ENCODE measurements at regions not wholly inside any gene's neighbourhood (a gene's known extent, or its start where the extent isn't known, plus 50 kb on each side); places are given as distances from the start of the nearest gene placed in this dataset.

DNA sequence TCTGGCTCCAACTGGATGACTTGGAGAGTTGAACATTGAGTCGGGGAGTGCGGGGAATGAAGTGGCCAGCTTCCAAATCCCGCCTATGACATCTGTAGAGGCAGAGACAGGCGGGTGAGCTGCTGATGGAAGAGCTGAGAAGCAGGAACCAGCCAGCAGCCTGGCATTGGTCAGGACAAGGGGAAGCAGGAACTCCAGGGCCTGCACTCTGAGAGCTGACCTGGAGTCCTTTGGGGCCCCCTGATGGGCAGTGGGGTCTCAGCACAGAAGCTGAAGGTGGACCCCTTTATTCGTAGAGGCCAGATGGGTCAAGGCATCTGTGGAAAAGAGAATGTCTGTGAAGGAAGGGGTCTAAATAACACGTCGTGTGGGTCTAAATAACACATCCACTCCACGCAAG is 57.0 kb downstream of the SEC61G start:
- DNase-seq (ENCODE audit: low spot score) = no peak

- DNase-seq (ENCODE audit: low spot score) = no peak
Measured at GRCh38 chr7:54699715-54700114, 59.3 kb downstream of the SEC61G start.

- no peak for DNase-seq (ENCODE audit: low spot score)
Measured at GRCh38 chr7:54697659-54698186, 61.3 kb downstream of the SEC61G start.

- DNase-seq (ENCODE audit: low spot score) = no peak
Measured at GRCh38 chr7:54690892-54691291, 68.1 kb downstream of the SEC61G start.

DNA sequence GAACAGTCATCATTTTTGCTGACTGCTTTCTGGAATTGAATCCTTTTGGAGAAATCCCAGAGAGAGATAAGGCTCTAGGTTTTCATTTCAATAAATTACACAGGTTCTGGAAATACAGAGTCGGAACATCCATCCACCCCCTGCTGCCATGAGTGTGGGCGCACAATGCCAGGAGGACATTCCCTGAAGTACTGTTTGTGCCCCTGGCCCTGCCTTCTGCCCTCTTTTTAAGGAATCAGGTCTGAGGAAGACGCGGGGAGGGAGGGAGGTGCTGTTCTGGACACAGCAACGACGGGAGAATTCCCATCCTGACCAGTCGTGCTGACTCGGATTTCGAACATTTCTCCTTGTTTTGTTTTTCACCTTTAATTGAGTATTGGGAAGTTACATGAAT is 69.0 kb downstream of the SEC61G start:
- DNase-seq (ENCODE audit: low spot score) = no peak

DNA sequence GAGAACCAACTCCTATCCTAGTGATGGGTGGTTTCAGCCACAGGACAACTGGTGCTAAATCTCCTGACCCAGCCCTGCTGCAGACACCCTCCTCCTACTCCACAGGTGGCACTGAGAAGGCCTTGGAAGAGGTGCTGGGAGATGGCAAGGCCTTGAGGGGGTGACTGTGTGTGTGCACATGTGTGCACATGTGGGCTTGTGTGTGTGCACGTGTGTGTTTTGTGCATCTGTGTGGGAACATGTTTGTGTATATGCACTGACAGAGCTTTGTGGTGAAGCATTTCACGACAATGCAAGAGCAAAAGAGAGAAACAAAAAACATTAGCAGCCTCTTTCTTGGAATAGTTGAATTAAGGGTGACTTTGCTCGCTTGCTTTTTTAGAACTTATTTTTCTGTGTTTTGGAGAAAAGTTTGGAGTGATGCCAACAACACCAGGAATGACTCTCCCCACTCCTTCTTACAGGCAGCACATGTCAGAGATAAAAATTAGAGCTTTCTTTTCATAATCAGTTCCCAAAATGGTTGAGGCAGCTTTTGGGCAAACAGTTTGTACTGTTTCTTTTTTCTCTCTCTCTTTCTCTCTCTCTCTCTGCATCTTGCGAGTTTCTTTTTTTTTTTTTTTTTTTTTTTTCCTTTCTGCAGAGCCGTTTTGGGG is 69.5 kb downstream of the SEC61G start:
- no peak for DNase-seq (ENCODE audit: low spot score)

- DNase-seq (ENCODE audit: low spot score) = no peak
Measured at GRCh38 chr7:54687462-54688212, 71.4 kb downstream of the SEC61G start.

GRCh38 chr7:54680377-54681005 is 78.5 kb downstream of the SEC61G start:
- no peak for DNase-seq (ENCODE audit: low spot score)

- DNase-seq (ENCODE audit: low spot score) = no peak
Measured at GRCh38 chr7:54679490-54679817, 79.6 kb downstream of the SEC61G start.

DNA sequence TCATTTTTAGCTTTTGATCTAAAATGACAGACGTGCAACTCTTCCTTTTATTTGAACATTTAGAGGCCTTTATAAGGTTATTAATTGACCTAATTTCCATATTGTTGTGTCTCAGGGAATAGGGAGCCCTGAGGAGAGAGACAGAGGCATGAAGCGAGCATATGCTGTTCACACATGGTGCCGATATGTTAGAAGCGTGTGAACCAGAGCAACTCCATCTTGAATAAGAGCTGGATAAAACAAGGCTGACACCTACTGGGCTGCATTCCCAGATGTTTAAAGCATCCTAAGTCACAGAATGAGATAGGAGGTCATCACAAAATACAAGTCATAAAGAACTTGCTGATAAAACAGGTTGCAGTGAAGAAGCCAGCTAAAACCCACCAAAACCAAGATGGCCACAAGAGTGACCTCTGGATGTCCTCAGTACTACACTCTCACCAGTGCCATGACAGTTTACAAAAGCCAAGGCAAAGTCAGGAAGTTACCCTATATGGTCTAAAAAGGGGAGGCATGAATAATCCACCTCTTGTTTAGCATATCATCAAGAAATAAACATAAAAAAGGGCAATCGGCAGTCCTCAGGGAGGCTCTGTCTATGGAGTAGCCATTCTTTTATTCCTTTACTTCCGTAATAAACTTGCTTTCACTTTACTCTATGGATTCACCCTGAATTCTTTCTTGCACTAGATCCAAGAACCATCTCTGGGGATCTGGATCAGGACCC is 80.1 kb downstream of the SEC61G start:
- no peak for DNase-seq (ENCODE audit: low spot score)

- no peak for DNase-seq (ENCODE audit: low spot score)
Measured at GRCh38 chr7:54674891-54675290, 84.1 kb downstream of the SEC61G start.

GRCh38 chr7:54672519-54672918 is 86.5 kb downstream of the SEC61G start:
- no peak for DNase-seq (ENCODE audit: low spot score)

GRCh38 chr7:54664235-54665228 is 94.5 kb downstream of the SEC61G start:
- peak; percentile 39 for DNase-seq (ENCODE audit: low spot score)

DNA sequence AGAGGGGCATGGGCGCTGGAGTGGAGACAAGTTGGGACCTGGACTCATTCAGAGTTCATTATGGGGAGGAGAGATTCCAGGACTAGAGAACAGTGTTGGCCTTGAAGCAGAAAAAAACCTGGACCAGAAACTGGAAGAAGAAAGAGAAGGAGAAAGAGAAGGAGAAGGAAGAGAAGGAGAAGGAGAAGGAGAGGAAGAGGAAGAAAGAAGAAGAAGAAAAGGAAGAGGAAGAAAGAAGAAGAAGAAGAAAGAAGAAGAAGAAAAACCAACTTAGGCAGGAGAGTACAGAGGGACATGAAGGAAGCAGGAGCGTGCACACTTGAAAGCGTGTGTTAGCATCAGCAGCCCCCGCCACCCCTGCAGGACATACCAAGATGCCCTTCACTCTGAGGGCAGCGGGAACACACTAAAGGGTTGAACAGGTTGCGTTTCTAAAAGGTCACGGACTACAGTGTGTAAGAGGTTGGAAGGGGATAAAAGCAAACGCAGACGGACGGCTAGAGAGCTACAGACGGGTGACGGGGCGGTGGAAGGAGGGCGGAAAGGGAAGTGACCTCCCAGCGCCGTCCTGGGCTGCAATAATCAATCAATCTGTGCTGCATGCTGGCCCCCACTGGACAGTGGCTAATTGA is 95.3 kb downstream of the SEC61G start:
- DNase-seq (ENCODE audit: low spot score) = no peak

- DNase-seq (ENCODE audit: low spot score) = no peak
Measured at GRCh38 chr7:54663186-54663585, 95.8 kb downstream of the SEC61G start.

DNA sequence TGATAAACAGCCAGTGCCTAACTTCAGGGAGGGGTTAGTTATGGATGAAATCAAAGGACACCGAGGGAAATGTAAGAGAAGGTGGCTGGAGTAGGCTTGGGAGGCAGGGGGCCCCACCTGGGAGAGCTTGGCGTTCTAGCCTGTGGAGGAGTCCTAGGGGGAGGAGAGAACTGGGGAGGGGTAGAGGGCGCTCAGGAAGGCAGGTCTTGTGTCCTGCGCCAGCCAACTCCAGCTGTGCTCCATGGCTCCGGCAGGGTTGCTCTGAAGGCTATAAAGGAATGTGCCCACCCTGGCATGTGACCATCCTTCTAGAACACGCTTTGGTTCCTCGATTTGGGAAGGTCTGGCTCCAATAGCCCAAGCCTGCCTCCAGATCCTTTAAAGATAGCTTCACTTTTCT is 96.3 kb downstream of the SEC61G start:
- DNase-seq (ENCODE audit: low spot score) = no peak

DNA sequence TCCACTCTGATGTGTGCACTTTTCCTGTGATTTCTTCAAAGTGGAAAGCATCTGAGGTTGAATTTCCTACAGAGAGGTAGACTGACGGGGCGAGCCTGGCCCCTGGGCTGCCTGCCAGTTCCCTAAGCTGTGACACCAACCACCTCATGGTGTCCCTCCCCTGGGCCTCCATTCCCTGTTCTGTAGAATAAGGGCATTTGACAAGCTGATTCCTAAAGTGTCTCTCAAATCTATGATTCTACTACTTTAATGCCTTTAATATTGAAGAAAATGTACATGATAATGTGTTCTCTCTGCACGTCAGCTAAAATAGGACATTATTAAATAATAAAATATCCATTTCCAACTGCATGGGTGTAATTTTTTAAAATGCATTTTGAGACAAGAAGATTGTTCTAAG is 105.1 kb downstream of the SEC61G start:
- no peak for DNase-seq (ENCODE audit: low spot score)

GRCh38 chr7:54643064-54643463 is 100.9 kb downstream of the VSTM2A start:
- DNase-seq (ENCODE audit: low spot score) = no peak

- DNase-seq (ENCODE audit: low spot score) = no peak
Measured at GRCh38 chr7:54637712-54638396, 95.7 kb downstream of the VSTM2A start.

- DNase-seq (ENCODE audit: low spot score) = no peak
Measured at GRCh38 chr7:54632696-54633095, 90.5 kb downstream of the VSTM2A start.

Measured in putamen (tissue), 1 donor.